Stomach (tissue), 4 donors: ENCODE measurements at regions not wholly inside any gene's neighbourhood (a gene's known extent, or its start where the extent isn't known, plus 50 kb on each side); places are given as distances from the start of the nearest gene placed in this dataset.

Experiments used
- CTCF ChIP-seq, 7 experiments: fragments of 450-650 bp in 4 of 7; fragments of 200-600 bp in 3 of 7; sonication (generic) in 3 of 7; IDR thresholded peaks; one replicate each; pipeline ENCODE4 v1.5.1; 2016 to 2019; ENCODE audit warnings: antibody characterized with exemption in 7 of 7, control low read depth in 2 of 7, mild to moderate bottlenecking in 1 of 7
- EP300 ChIP-seq: sonication (generic); formaldehyde crosslinking; IDR thresholded peaks from one replicate; pipeline ENCODE4 v1.6.1; 2017; ENCODE audit warnings: antibody characterized with exemption
- POLR2A ChIP-seq, 4 donors: fragments of 450-650 bp; IDR thresholded peaks; one replicate each; pipeline ENCODE4 v1.6.1; 2016; ENCODE audit warnings: antibody characterized with exemption in 4 of 4, control low read depth in 2 of 4, mild to moderate bottlenecking in 1 of 4, moderate library complexity in 1 of 4
- POLR2AphosphoS5 ChIP-seq, 3 donors: sonication (generic); formaldehyde crosslinking; IDR thresholded peaks; one replicate each; pipeline ENCODE4 v1.6.1; 2016; ENCODE audit warnings: antibody characterized with exemption in 3 of 3

- TF ChIP-seq CTCF (IDR thresholded peaks at IDR 0.05), result no peak
- no peak for TF ChIP-seq EP300
- TF ChIP-seq POLR2AphosphoS5 (IDR thresholded peaks at IDR 0.05), result no peak
- no peak for TF ChIP-seq POLR2A (IDR thresholded peaks at IDR 0.05)
Measured at GRCh38 chr16:56050916-56051315, 140.4 kb upstream of the GNAO1 start.
